HEK293 (cell line): ENCODE measurements at regions not wholly inside any gene's neighbourhood (a gene's known extent, or its start where the extent isn't known, plus 50 kb on each side); places are given as distances from the start of the nearest gene placed in this dataset.

Experiments
- CTCF ChIA-PET: fragments of 350-600 bp; formaldehyde crosslinking; extraction: SDS; loops from one replicate; lab custom pipeline; 2021; ENCODE audit warnings: antibody characterized with exemption; lab: Yijun Ruan, JAX
- POLR2A ChIA-PET: fragments of 300-600 bp; formaldehyde crosslinking; extraction: SDS; loops from one replicate; lab custom pipeline; 2020; ENCODE audit warnings: antibody characterized with exemption, inconsistent platforms; lab: Yijun Ruan, JAX
- H3K27ac ChIP-seq: fragments of 200-500 bp; sonication (Bioruptor generic); 2 replicates; pipeline ENCODE4 v1.5.1; 2014; ENCODE audit warnings: low read depth, low read length, control low read depth, inconsistent platforms; ENCODE audit errors: extremely low read depth
- H3K36me3 ChIP-seq, 2 experiments: fragments of 200-500 bp in 1 of 2; sonication (Bioruptor generic) in 1 of 2; 1 replicate in 1 of 2; 2 replicates in 1 of 2; pipeline ENCODE4 v1.5.1; 2014 to 2017; ENCODE audit warnings: inconsistent platforms in 2 of 2, low read length in 2 of 2; ENCODE audit not compliant: control insufficient read depth in 2 of 2, insufficient read depth in 1 of 2
- H3K4me1 ChIP-seq: fragments of 200-500 bp; sonication (Bioruptor generic); 2 replicates; pipeline ENCODE4 v1.5.1; 2014; ENCODE audit warnings: mild to moderate bottlenecking, low read length, inconsistent platforms; ENCODE audit not compliant: control insufficient read depth, insufficient read depth
- H3K4me3 ChIP-seq: 2 replicates; pipeline ENCODE4 v1.5.1; 2011; ENCODE audit warnings: low read depth, mild to moderate bottlenecking, control low read depth, low read length, moderate library complexity
- H3K9me3 ChIP-seq: fragments of 200-500 bp; sonication (Bioruptor generic); 2 replicates; pipeline ENCODE4 v1.5.1; 2014; ENCODE audit warnings: low read depth, low read length, inconsistent platforms; ENCODE audit not compliant: control insufficient read depth, insufficient read depth
- GFI1B ChIP-seq: fragments of 450-650 bp; formaldehyde crosslinking; IDR thresholded peaks from 2 replicates; pipeline ENCODE4 v1.5.1; 2016; ENCODE audit warnings: missing biosample characterization, missing genetic modification characterization
- GLIS1 ChIP-seq: fragments of 450-650 bp; formaldehyde crosslinking; IDR thresholded peaks from 2 replicates; pipeline ENCODE4 v1.5.1; 2016; ENCODE audit warnings: missing biosample characterization, missing genetic modification characterization
- GLIS2 ChIP-seq: fragments of 450-650 bp; formaldehyde crosslinking; IDR thresholded peaks from 2 replicates; pipeline ENCODE4 v1.5.1; 2016; ENCODE audit warnings: missing biosample characterization, missing genetic modification characterization
- HOXA7 ChIP-seq: sonication (generic); formaldehyde crosslinking; IDR thresholded peaks from 2 replicates; pipeline ENCODE4 v1.8.1; 2022; ENCODE audit warnings: missing genetic modification reagents, borderline replicate concordance
- INSM2 ChIP-seq: fragments of 450-650 bp; formaldehyde crosslinking; IDR thresholded peaks from 2 replicates; pipeline ENCODE4 v1.5.1; 2016; ENCODE audit warnings: missing biosample characterization, missing genetic modification characterization
- KLF8 ChIP-seq: fragments of 450-650 bp; formaldehyde crosslinking; IDR thresholded peaks from 2 replicates; pipeline ENCODE4 v1.5.1; 2016; ENCODE audit warnings: missing biosample characterization, missing genetic modification characterization
- OSR2 ChIP-seq: fragments of 450-650 bp; formaldehyde crosslinking; IDR thresholded peaks from 2 replicates; pipeline ENCODE4 v1.5.1; 2016; ENCODE audit warnings: missing biosample characterization, missing genetic modification characterization
- PRDM10 ChIP-seq: fragments of 450-650 bp; formaldehyde crosslinking; IDR thresholded peaks from 2 replicates; pipeline ENCODE4 v1.5.1; 2016; ENCODE audit warnings: missing biosample characterization, missing genetic modification characterization
- REPIN1 ChIP-seq: fragments of 450-650 bp; formaldehyde crosslinking; IDR thresholded peaks from 2 replicates; pipeline ENCODE4 v1.5.1; 2017; ENCODE audit warnings: missing biosample characterization, missing genetic modification characterization, low read depth
- TCF7L2 ChIP-seq: IDR thresholded peaks from 2 replicates; pipeline ENCODE4 v1.6.1; 2011; ENCODE audit warnings: low read depth, mild to moderate bottlenecking, inconsistent platforms, low read length, moderate library complexity, borderline replicate concordance
- TSHZ1 ChIP-seq: fragments of 450-650 bp; formaldehyde crosslinking; IDR thresholded peaks from 2 replicates; pipeline ENCODE4 v1.5.1; 2016; ENCODE audit warnings: missing biosample characterization, missing genetic modification characterization, borderline replicate concordance
- ZBTB17 ChIP-seq: fragments of 450-650 bp; formaldehyde crosslinking; IDR thresholded peaks from 2 replicates; pipeline ENCODE4 v1.5.1; 2016; ENCODE audit warnings: missing biosample characterization, missing genetic modification characterization
- ZFP69B ChIP-seq: fragments of 450-650 bp; formaldehyde crosslinking; IDR thresholded peaks from 2 replicates; pipeline ENCODE4 v1.5.1; 2016; ENCODE audit warnings: missing biosample characterization, missing genetic modification characterization
- ZNF23 ChIP-seq: fragments of 450-650 bp; formaldehyde crosslinking; IDR thresholded peaks from 2 replicates; pipeline ENCODE4 v1.5.1; 2016; ENCODE audit warnings: missing biosample characterization, missing genetic modification characterization, borderline replicate concordance
- ZNF24 ChIP-seq: fragments of 450-650 bp; formaldehyde crosslinking; IDR thresholded peaks from 2 replicates; pipeline ENCODE4 v1.5.1; 2016; ENCODE audit warnings: missing biosample characterization, missing genetic modification characterization
- ZNF423 ChIP-seq: fragments of 450-650 bp; formaldehyde crosslinking; IDR thresholded peaks from 2 replicates; pipeline ENCODE4 v1.5.1; 2016; ENCODE audit warnings: missing biosample characterization, missing genetic modification characterization
- ZNF488 ChIP-seq: fragments of 450-650 bp; formaldehyde crosslinking; IDR thresholded peaks from 2 replicates; pipeline ENCODE4 v1.5.1; 2016; ENCODE audit warnings: missing biosample characterization, missing genetic modification characterization
- ZNF596 ChIP-seq: fragments of 450-650 bp; IDR thresholded peaks from 2 replicates; pipeline ENCODE4 v1.5.0; 2018; ENCODE audit warnings: missing biosample characterization, mild to moderate bottlenecking, missing genetic modification characterization, moderate library complexity
- ZNF692 ChIP-seq: fragments of 450-650 bp; formaldehyde crosslinking; IDR thresholded peaks from 2 replicates; pipeline ENCODE4 v1.5.1; 2016; ENCODE audit warnings: missing biosample characterization, missing genetic modification characterization
- ZSCAN30 ChIP-seq: fragments of 450-650 bp; IDR thresholded peaks from 2 replicates; pipeline ENCODE4 v1.5.1; 2018; ENCODE audit warnings: missing biosample characterization, mild to moderate bottlenecking, missing genetic modification characterization, moderate library complexity

GRCh38 chr5:172561151-172561550 is 79.9 kb upstream of the NEURL1B start:
- H3K9me3 ChIP-seq, result no peaks in the 10 kb centered on the region
- no peak overlapping the region for H3K4me3 ChIP-seq
- CTCF ChIA-PET, result no interaction called here
- POLR2A ChIA-PET, result no interaction called here
- no peaks in the 10 kb centered on the region for H3K36me3 ChIP-seq
- TF ChIP-seq OSR2 (no peak), GLIS2 (tag by site-specific recombination) (no peak), GFI1B (tag by site-specific recombination) (no peak), ZNF24 (tag by site-specific recombination) (no peak), KLF8 (tag by site-specific recombination) (no peak)
- no peak overlapping the region for H3K27ac ChIP-seq
- H3K4me1 ChIP-seq, result peaks cover 6% of the 10 kb centered on the region

GRCh38 chr5:172559004-172559932 is 81.8 kb upstream of the NEURL1B start:
- Histone ChIP-seq H3K36me3 (no peaks in the 10 kb centered on the region), H3K4me3 (peak overlapping the region; percentile 2; the same call in 1 of the 2 replicates), H3K4me1 (peaks cover 6% of the 10 kb centered on the region), H3K27ac (no peak overlapping the region; the same call in 1 of the 2 replicates), H3K9me3 (no peaks in the 10 kb centered on the region)
- POLR2A ChIA-PET, result no interaction called here
- CTCF ChIA-PET, result interaction anchor here (0.6 to 1.1 kb wide), 2 partner anchors 59 to 138 kb away, joined by 3 to 5 read pairs; no protein-coding TSS in a partner anchor
- TF ChIP-seq REPIN1 (tag by site-specific recombination) (no peak), HOXA7 (CRISPR knock-in tag) (no peak), ZSCAN30 (0 out of 2 replicates have a peak, but pooled peaks have one; percentile 34), GLIS1 (tag by site-specific recombination) (peak; percentile 38; the same call in 1 of the 2 replicates), ZNF423 (tag by site-specific recombination) (no peak), ZNF23 (tag by site-specific recombination) (peak; percentile 50; the same call in 1 of the 2 replicates), TCF7L2 (peak; percentile 29; the same call in 1 of the 2 replicates), INSM2 (tag by site-specific recombination) (0 out of 2 replicates have a peak, but pooled peaks have one; percentile 25), ZNF596 (tag by site-specific recombination) (0 out of 2 replicates have a peak, but pooled peaks have one; percentile 54), ZNF488 (no peak), ZNF692 (tag by site-specific recombination) (peak; percentile 77; the same call in 1 of the 2 replicates), ZBTB17 (peak; percentile 92), TSHZ1 (0 out of 2 replicates have a peak, but pooled peaks have one; percentile 34), PRDM10 (tag by site-specific recombination) (peak; percentile 56), ZFP69B (peak; percentile 64; the same call in 1 of the 2 replicates)
